Heart left ventricle (tissue), 13 donors: ENCODE measurements at regions not wholly inside any gene's neighbourhood (a gene's known extent, or its start where the extent isn't known, plus 50 kb on each side); places are given as distances from the start of the nearest gene placed in this dataset.

Source experiments
- CTCF ChIP-seq, 12 donors: fragments of 200-600 bp; sonication (generic) in 4 of 12; IDR thresholded peaks; one replicate each; pipeline versions ENCODE4 v1.5.0 to v1.8.0; 2018 to 2022; ENCODE audit warnings: antibody characterized with exemption in 12 of 12, mild to moderate bottlenecking in 5 of 12
- POLR2A ChIP-seq, 2 donors: fragments of 450-650 bp; IDR thresholded peaks; one replicate each; pipeline ENCODE4 v1.6.1; 2017; ENCODE audit warnings: antibody characterized with exemption in 2 of 2, mild to moderate bottlenecking in 2 of 2, moderate library complexity in 2 of 2
- donor health status: ischemic (EF 13 %, LVEDD 7.1; RV severe dilation, severe dysfunction).
- donor health status: DM: no; HTN: yes; CAD: no.
- donor health status: DM: no; HTN: no; CAD: no.
- donor health status: ischemic (EF 25% LVEDD 6.9; RV normal size, moderate dysfunction).
- donor health status: ischemic (EF 25% LVEDD 5.7; RV mildly dilated, moderate dysfunction).
- donor health status: ischemic (EF 35%, LVEDD 5.7; RV mildly dilated, moderate dysfunction).
- donor health status: nonischemic (EF 11% LVEDD 7.7; RV severe dilation, severe dysfunction).
- donor health status: DM: yes; HTN: yes; CAD: no.
- donor health status: PGD.
- donor health status: ischemic (EF 29% LVEDD 5.4; RV normal size, mild dysfunction).
- donor health status: nonischemic (EF 23%, LVEDD 6.1; RV moderate dilation, normal function).

- TF ChIP-seq CTCF (IDR thresholded peaks at IDR 0.05) (no peak), POLR2A (IDR thresholded peaks at IDR 0.05) (no peak)
Observed at GRCh38 chr3:87125116-87125515, 102.0 kb upstream of the CHMP2B start.
